SK-N-DZ (cell line): ENCODE measurements at regions not wholly inside any gene's neighbourhood (a gene's known extent, or its start where the extent isn't known, plus 50 kb on each side); places are given as distances from the start of the nearest gene placed in this dataset.
A peak's percentile ranks its signal among the peaks of the same experiment; 100 is the strongest.
"Not testable (repeated sequence)": the region's sequence is repeated elsewhere in the genome, so short reads cannot be mapped to it uniquely, and the experiment has no call there.

Source experiments
- DNase-seq: peaks from one replicate; pipeline ENCODE4 v3.0.0-alpha.2; 2015; ENCODE audit warnings: low spot score

DNA sequence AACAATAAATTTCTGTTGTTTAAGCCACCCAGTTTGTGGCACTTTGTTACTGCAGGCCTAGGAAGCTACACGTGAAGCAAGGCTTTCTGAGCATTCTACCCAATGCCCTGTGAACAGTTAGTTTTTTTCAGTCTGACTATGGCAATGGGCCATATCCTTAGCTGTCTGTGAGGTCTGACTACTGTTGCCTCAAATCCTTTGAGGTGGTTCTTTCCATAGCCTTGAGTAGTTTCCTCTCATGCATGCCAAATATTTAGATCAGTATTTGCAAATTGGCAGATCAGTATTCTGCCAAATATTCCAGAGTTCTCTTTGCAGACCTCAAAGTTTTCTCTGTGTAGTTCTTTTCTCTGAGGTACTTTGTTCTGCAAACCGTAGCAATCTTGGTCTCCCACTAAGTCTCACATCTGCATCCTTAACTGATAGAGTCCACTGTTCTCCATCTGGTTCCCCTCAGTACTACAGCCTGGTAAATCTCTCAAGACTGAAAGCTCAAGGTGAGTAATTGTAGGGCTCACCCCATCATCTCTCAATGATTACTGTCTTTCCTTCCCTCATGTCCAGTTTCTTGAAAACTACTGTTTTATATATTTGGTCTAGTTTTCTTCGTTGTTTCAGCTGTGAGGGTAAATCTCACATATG, 984.9 kb upstream of the INTU start:
- DNase-seq = no peak

DNA sequence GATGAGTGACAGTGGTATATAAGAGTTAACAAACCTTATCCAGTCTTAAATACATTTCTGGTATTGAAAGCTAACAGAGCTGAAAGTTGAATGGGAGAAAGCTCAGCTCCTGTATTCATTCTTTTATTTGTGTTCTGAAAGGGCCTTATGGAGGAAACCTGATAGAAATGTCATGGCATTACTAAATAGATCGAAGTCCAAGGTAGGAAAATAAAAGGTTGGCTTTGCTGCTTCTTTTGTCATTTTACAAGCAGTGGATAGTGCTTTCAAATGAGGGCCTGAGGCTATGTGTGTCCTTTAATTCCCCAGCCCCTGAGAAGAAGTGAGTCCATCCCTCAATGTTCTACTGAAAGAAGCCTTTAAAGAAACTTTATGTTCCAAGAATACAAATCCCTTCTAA, 974.3 kb upstream of the INTU start:
- DNase-seq = no peak

DNA sequence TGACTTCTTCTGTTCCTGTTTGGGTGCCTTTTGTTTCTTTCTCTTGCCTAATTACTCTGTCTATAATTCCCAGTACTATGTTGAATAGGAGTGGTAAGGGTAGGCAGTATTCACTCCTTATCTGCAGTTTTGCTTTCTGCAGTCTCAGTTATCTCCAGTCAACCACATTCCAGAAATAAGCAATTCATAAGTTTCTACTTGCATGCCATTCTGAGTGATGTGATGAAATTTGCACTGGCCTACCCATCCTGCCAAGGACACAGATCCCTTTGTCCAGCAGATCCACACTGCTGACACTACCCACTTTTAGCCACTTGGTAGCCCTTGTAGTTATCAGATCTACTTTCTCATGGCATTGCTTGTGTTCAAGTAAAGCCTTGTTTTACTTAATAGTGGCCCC, 971.6 kb upstream of the INTU start:
- no peak for DNase-seq

DNA sequence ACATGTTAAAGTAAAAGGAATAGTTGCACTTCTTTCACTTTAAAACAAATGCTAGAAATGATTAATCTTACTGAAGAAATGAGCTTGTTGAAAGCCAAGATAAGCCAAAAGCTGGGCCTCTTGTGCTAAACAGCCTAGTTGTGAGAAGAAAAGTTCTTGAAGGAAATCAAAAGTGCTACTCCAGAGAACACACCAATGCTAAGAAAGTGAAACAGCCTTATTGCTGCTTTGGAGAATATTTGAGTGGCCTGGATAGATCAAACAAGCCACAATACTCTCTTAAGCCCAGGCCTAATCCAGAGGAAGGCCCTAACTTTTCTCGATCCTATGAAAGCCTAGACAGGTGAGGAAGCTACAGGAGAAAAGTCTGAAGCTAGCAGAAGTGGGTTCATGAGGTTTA, 967.9 kb upstream of the INTU start:
- DNase-seq = no peak

DNA sequence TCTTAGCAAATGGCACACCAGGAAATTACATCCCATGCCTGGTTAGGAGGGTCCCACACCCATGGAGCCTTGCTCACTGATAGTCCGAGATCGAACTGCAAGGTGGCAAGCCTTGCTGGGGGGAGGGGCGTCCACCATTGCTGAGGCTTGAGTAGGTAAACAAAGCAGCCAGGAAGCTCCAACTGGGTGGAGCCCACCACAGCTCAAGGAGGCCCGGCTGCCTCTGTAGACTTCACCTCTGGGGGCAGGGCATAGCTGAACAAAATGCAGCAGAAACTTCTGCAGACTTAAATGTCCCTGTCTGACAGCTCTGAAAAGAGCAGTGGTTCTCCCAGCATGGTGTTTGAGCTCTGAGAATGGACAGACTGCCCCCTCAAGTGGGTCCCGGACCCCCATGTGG, 962.7 kb upstream of the INTU start:
- not testable (repeated sequence) for DNase-seq

DNA sequence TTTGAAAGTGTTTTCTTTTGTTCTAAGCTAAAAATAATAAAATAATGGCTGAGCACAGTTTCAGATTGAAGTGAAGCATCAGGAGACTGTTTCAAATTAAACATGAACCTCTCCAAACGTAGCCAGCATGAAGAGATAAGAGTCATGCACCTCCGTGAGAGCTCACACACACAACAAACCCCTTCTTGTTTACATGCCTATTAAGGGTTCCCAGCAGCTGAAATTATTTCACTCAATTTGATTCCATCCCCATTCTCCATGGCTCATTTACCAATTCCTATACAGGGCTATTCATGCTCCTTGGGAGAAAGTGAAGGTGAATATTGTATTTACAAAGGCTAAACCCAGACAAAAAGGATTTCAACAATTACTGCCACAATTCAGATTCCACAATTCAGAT, 954.1 kb upstream of the INTU start:
- DNase-seq = no peak

DNA sequence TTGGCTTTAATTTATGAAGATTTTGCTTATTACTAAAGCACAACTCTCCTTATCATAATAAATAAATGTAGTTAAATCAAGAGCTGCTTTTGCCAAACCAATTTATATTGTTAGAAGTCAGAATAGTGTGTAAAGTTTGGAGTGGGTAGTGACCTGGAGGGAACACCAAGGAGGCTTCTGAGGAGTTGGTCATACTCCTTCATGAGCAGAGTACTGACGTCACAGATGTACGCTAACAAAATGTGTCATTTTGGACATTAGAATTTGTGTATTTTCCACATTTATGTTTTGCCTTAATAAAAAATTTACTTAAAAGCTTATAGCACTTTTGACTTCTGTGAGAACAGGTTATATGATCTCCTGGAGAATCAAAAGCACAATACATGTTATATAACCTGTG, 953.5 kb upstream of the INTU start:
- no peak for DNase-seq

DNA sequence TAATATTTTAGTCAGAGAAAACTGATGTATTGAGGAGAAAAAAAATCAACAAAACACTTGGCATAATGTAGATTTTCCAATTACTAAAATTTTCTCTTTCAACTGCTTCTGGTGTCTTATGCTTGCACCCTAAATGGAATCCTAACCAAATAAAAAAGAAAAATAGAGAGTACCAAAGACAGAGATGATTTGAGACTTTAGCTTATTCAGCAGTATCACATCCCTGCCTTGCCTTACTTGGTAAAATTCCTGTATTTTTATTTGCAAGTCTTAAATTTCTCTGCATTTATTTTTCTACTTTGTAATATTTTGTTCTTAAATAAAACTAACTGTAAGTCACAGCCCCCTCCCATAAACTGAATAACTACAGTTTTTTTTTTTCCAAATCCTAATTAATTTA, 950.5 kb upstream of the INTU start:
- DNase-seq = no peak

DNA sequence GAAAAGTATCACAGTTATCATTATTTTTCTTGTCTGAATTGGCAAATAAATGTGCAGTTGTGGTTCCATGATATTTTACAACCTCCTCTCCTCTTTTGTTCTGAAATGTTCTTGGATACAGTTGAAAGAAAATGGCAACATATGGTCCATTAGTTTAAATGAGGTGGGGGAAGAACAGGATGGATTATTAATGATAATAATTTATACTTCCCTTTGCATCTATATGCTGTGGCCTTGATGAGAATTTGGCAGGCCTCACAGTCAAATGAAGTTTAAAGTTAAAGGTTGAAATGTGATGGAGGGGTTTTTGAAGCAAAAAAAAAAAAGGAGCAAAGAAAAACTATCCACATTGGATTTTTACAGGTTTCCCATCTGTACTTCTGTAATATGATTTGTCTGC, 946.3 kb upstream of the INTU start:
- no peak for DNase-seq

DNA sequence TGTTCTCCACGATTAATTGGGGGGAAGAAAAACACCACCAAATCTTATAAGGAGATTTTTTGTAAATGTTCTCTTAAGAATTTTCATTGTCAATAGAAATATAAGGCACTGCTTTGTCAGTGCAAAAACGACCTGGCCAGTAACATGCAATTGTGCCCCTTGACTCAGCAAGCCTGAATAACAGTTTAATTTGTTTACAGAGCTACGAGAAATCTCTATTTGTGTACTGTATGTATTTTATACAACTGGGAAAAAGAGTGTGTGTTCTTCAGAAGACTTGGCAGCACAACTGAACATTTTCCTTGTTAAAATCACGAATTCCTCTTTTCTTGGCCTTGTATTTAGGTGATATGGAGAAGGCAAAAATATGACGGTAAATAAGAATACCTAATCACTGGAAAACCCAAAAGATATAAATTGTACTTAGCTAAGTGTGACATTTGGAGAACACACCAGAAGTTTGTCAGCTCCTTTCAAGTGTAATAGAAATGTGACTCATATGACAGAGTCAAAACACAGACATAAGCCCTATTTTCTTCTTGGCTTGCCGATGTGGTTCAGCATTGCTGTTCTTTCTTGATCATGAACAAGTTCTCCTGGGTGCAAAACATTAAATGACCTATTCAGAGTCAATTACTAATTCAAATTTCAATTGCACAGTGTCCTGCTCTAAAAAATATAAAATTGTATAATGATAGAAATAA, 945.0 kb upstream of the INTU start:
- DNase-seq = no peak

DNA sequence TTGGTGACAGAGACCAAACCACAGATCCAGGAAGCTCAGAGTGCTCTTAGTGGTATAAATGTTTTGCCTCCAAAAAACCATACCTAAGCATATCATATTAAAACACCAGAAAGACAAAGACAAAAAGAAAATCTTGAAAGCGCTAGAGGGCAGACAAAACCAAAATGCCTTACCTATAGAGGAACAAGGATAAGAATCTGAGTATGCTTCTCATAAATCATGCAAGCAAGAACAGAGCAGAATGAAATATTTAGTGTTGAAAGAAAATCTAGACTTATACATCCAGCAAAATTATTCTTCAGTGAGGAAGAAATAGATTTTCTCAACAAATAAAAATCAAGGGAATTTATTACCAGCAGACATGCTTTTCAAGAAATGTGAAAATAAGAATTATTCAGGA, 941.0 kb upstream of the INTU start:
- DNase-seq = no peak

DNA sequence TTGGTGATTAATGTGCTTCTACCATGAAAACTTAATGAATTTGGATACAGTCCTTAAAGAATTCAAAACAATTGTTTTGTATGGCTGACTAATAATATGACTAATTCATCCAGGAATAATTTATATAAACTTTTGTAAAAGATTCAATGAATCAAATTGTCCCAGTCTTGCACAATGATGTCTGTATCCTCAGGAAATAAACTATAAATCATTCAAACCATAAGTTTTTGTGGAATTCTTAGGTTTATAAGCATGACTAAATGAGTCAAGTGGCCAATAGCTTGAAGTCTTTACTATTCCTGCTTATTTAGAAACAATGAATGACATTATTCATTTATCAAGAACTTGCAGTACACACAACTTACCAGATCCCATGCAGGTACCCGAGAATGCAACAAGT, 935.0 kb upstream of the INTU start:
- no peak for DNase-seq

DNA sequence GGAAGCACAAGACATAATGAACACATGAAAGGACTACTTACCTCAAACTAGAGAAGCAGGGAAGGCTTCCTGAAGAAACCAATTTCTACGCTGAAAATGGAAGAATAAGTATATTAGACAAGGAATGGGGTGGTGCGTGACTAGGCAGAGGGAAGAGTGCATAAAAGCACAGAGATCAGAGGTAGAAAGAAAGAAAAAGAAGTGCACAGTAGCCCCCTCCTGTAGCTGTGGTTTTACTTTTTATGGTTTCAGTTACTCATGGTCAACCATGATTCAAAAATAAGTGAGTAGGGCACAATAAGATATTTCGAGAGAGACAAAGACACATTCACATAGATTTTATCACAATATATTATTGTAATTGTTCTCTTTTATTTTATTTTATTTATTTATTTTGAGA, 934.5 kb upstream of the INTU start:
- no peak for DNase-seq

DNA sequence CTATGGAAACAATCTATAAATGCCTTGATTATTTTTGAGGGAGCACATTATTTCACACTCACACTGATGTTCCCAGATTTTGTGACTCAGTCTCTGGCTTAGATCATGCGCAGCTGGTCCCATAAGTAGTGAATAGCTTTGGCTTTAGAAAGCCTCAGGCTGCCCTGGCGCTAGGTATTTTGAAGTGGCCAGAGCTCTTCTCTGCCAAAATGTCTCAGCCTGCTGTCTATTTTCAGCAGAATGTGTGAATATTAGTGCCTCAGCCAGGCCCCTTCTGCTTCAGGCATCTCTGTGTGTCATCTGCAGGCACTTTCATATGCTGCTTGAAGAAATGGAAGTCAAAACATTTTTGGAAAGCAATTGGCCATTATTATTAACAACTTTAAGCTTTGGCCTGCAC, 931.0 kb upstream of the INTU start:
- DNase-seq = no peak

DNA sequence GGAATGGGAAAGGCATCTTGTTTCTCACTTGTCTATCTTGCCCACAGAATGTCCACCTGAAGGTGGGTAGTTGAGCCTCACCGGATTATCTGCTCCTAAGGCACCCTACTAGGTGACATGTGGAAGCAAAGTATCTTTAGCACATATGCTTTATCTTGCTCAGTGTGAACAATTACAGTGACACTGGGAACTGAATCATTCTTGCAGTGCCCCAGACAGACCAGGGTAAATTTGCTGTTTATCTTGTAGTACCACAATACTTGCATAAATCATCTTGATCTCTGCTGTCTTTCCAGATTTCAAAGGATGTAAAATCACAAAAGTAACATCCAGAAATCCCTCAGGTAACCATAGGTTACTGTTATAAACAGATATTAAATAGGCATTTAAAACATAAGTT, 930.0 kb upstream of the INTU start:
- no peak for DNase-seq

DNA sequence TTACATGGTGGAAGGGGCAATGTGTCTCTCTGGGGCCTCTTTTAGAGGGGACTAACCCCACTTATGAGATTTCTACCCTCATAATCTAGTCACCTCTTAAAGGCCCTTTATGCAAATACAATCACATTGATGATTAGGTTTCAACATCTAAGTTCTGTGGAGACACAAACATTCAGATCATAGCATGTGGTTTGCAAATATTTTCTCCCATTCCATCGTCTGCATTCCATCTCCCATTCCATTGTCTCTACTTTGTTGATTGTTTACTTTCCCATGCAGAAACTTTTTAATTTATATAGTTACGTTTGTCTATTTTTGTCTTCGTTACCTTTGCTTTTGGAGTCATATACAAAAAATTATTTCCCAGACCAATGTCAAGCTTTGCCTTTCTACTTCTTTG, 927.5 kb upstream of the INTU start:
- DNase-seq = no peak

DNA sequence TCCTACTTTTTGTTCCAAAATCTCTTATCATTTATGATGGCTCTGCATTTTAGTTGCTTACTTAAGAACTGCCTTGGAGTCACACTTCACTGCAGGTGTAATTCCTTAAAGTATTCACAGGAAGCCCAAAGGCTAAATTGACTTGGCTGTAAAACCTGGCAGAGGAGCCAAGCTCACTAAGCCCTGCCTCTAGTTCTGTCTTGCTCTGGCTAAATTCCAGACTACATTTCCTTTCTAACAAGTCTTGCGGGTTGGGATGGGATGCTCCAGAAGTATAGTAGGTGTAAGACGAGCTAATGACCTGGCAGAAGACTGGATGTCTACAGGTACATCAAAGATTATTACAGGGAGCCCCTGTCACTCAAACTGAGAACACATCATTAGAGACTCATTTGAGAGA, 924.0 kb upstream of the INTU start:
- DNase-seq = no peak

DNA sequence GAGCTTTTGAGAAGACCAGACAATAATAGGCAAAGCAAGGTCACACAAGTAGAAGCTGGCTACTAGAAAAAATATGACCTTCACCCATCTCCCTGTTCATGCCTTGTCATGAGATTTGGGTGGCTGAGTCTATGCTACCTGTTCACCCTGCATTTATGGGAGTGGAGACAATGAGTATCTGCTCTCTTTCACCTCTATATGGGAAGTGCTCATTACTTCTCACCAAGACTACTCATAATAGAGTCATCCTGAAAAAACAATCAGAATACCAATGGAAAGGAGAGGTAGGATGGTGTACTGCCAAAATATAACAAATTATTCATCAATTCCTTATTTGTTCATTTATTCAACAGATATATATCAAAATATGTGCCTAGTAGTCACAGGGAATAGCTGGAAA, 921.8 kb upstream of the INTU start:
- no peak for DNase-seq

DNA sequence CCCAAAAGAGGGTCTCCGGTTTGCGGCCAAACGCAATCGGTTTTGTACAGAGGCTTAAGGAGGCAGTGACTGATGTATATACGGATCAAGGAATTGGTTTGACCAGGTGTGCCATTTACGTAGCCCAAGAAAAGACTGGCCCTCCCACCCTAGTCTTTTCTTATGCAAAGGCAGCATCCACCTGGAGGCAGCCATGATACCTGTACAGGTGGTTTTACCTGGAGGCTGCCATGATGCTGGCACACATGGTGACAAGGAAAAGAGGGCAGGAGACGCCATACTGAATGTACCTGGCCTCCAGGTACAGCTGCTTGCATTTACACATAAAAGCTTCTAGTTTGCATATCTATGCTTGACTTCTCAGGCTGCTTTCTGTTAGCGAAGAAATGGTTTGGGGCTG, 917.7 kb upstream of the INTU start:
- DNase-seq = no peak

DNA sequence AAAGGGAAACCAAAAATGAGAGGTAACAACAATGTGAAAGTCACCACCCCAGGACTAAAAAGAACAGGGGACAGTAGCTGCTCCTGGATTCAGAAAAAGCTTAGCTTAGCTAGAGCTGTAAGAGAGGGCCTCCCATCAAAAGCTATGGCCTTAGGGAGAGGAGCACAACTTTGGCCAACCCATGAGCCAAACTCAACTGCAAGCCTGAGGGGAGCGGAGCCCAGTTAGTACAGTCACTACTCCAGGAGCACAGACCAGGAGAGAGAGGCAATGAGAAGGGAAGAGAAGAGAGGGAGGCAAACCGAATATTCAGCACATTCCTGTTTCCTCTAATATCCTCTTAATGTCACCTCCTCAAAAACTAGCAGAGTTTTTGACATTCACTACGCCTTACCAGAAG, 917.1 kb upstream of the INTU start:
- DNase-seq = no peak

DNA sequence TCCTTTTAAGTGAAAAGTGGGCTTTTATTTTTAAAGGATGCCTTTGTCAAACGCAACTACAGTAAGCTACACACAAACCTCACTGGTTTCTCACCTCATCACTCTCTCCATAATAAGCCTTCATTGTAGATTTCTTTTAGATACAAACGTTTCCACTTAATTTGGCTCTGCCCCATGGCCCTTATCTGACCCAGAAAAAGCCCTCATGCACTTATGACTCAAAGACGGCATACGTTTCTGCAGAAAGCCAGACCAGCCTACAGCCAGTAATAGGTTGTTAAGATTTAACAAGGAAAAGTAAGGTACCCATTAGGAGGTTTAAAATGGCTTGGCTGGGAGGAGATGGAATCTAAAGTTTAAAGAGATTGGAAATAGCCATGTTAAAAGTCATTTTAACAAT, 914.6 kb upstream of the INTU start:
- DNase-seq = peak; percentile 47

DNA sequence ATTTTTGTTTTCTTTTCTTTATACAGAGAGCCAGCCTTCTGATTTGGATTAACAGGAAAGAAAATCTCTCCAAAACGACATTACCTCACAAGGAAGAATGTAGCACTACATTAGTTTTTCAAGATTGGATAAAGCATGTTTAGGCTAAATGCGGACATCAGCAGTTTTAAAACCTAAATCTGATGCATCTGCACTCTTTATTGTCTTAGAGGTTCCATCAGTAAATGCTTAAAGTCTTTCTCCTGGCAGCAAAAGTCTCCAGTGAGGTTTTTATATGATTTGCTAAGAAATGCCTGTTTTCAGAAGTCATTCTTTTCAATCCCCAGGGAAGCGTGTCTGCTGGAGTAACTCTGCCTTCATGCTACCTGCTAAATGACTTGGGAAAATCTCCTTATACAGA, 912.9 kb upstream of the INTU start:
- no peak for DNase-seq

DNA sequence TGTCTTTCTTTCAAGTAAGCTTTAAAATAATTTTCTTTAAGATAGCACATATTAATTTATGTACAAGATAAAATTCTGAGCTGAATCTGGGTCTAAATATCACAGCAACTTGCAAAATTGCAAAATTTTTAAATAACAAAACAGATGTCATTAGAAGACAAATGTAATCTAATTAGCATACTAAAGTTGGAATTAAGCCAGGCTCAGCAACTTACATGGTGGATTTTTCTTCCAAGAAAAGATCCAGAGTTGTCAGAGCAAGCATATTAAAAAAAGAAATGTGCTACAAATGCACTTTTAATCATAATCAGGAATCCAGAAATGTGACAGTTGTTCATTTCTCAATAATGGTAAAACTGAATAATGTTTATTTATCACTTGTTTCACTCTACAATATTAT, 906.9 kb upstream of the INTU start:
- DNase-seq = no peak

DNA sequence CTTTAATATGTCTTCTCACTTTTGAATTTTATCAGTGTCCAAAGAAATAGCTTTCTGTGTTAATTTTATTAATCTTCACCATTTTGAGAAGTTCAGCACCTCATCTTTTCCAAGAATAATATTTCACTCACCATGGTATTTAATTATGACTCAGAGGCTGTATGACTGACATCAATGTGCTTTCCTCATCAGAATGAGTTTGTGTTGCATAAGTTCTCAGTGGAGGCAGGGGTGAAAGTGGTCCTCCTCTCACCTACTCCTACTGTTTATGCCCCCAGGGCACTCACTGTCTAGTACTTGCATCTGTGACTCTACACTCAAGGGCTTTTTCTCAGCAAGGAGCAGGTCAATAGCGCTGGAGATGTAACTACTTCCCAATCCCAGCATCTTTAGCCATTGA, 905.3 kb upstream of the INTU start:
- no peak for DNase-seq
